Thyroid gland (tissue), 4 donors: ENCODE measurements at regions not wholly inside any gene's neighbourhood (a gene's known extent, or its start where the extent isn't known, plus 50 kb on each side); places are given as distances from the start of the nearest gene placed in this dataset.
"Not testable (repeated sequence)": the region's sequence is repeated elsewhere in the genome, so short reads cannot be mapped to it uniquely, and the experiment has no call there.

ENCODE experiments used
- DNase-seq, 2 donors: peaks; one replicate each; pipeline ENCODE4 v3.0.0-alpha.2; 2019
- H3K27ac ChIP-seq, 3 donors: fragments of 200-600 bp; sonication (generic); 1 replicate in 2 of 3; 2 replicates in 1 of 3; pipeline ENCODE4 v1.5.1; 2016 to 2019; ENCODE audit warnings: mild to moderate bottlenecking in 1 of 3, moderate library complexity in 1 of 3
- H3K27me3 ChIP-seq: fragments of 200-600 bp; sonication (generic); one replicate; pipeline ENCODE4 v1.5.1; 2019
- H3K36me3 ChIP-seq, 2 donors: fragments of 200-600 bp; sonication (generic); one replicate each; pipeline ENCODE4 v1.5.1; 2016 to 2019
- H3K4me1 ChIP-seq, 2 donors: fragments of 200-600 bp; sonication (generic); one replicate each; pipeline ENCODE4 v1.5.1; 2017 to 2019
- H3K4me3 ChIP-seq, 3 donors: fragments of 200-600 bp; sonication (generic); replicated peaks in 1 of 3; 1 replicate in 2 of 3; 2 replicates in 1 of 3; pipeline ENCODE4 v1.5.1; 2016; ENCODE audit warnings: mild to moderate bottlenecking in 1 of 3
- H3K9me3 ChIP-seq: fragments of 200-600 bp; sonication (generic); one replicate; pipeline ENCODE4 v1.5.1; 2017
- POLR2A ChIP-seq, 2 donors: fragments of 450-650 bp; IDR thresholded peaks; one replicate each; pipeline ENCODE4 v1.6.1; 2017; ENCODE audit warnings: antibody characterized with exemption in 2 of 2, mild to moderate bottlenecking in 2 of 2, moderate library complexity in 1 of 2
- WGBS, 2 donors: methylation state at CpG; one replicate each; pipeline ENCODE4 v1.1.5; 2017; 5-methylcytosine and 5-hydroxymethylcytosine counted together
- intact Hi-C: fragments of 100-400 bp; cut with DNase I; formaldehyde crosslinking; loops from one replicate; pipeline ENCODE4 v1.15.1; 2023
- TF ChIP-seq, protein P1 (sequence below), 6 experiments: fragments of 200-600 bp in 3 of 6; fragments of 450-650 bp in 3 of 6; sonication (generic) in 3 of 6; IDR thresholded peaks; one replicate each; pipeline ENCODE4 v1.5.1; 2016 to 2019; ENCODE audit warnings: antibody characterized with exemption in 6 of 6, mild to moderate bottlenecking in 2 of 6, inconsistent platforms in 1 of 6, moderate library complexity in 1 of 6

DNA sequence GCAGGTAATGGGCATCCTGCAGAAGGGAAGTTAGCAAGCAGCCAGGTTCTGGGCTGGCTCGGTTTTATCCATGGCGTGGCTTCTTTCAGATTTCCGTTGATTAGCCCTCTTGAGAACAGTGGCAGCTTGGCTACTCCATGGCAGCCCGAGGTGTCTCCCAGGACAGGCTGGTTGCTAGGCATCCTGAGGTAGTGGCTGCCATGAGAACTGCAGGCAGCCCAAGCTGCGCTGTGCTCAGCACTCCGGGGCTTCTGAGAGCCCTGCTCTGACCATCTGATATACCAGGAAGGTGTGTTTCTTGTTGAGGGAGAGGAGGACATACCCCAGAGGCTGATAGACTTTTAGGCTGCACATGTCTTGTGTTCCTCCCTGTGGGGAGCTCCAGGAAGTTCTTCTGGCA lies 253.4 kb upstream of the CASK start:
- Histone ChIP-seq H3K36me3 (no peaks in the 10 kb centered on the region), H3K27me3 (no peaks in the 10 kb centered on the region), H3K4me1 (no peaks in the 10 kb centered on the region), H3K9me3 (no peaks in the 10 kb centered on the region), H3K4me3 (no peak overlapping the region), H3K27ac (no peak overlapping the region)
- no peak for DNase-seq
- intact Hi-C loops = no loop called here
- no peak for TF ChIP-seq POLR2A (IDR thresholded peaks at IDR 0.05)
- TF ChIP-seq, protein P1, sequence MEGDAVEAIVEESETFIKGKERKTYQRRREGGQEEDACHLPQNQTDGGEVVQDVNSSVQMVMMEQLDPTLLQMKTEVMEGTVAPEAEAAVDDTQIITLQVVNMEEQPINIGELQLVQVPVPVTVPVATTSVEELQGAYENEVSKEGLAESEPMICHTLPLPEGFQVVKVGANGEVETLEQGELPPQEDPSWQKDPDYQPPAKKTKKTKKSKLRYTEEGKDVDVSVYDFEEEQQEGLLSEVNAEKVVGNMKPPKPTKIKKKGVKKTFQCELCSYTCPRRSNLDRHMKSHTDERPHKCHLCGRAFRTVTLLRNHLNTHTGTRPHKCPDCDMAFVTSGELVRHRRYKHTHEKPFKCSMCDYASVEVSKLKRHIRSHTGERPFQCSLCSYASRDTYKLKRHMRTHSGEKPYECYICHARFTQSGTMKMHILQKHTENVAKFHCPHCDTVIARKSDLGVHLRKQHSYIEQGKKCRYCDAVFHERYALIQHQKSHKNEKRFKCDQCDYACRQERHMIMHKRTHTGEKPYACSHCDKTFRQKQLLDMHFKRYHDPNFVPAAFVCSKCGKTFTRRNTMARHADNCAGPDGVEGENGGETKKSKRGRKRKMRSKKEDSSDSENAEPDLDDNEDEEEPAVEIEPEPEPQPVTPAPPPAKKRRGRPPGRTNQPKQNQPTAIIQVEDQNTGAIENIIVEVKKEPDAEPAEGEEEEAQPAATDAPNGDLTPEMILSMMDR (IDR thresholded peaks at IDR 0.05) = no peak
- WGBS, 2 donors = 66% methylated on average over 3 of the region's 6 CpGs; no CpG with 5 or more reads in 1 of the 2 donors

GRCh38 chrX:42175843-42176242 lies 252.5 kb upstream of the CASK start:
- TF ChIP-seq POLR2A (IDR thresholded peaks at IDR 0.05) = no peak
- TF ChIP-seq, protein P1 (IDR thresholded peaks at IDR 0.05) = no peak
- no peaks in the 10 kb centered on the region for H3K9me3 ChIP-seq
- H3K36me3 ChIP-seq = no peaks in the 10 kb centered on the region
- H3K27me3 ChIP-seq = no peaks in the 10 kb centered on the region
- H3K4me3 ChIP-seq = no peak overlapping the region
- no peak overlapping the region for H3K27ac ChIP-seq
- no peak for DNase-seq
- intact Hi-C loops = no loop called here
- 100% methylated on average over 2 of the region's 2 CpGs for whole genome bisulfite sequencing, 2 donors
- no peaks in the 10 kb centered on the region for H3K4me1 ChIP-seq

DNA sequence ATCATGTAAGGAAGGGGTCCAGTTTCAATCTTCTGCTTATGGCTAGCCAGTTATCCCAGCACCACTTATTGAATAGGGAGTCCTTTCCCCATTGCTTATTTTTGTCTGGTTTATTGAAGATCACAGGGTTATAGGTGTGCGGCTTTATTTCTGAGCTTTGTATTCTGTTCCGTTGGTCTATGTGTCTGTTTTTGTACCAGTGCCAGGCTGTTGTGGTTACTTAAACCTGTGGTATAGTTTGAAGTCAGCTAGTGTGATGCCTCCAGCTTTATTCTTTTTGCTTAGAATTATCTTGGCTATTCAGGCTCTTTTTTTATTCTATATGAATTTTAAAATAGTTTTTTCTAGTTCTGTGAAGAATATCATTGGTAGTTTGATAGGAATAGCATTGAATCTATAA lies 234.6 kb upstream of the CASK start:
- 90 to 97% methylated on average over 2 of the region's 2 CpGs for WGBS, 2 donors
- H3K9me3 ChIP-seq, DNase-seq, H3K27ac ChIP-seq, intact Hi-C loops, H3K27me3 ChIP-seq, H3K4me3 ChIP-seq, H3K4me1 ChIP-seq, H3K36me3 ChIP-seq: not testable (repeated sequence)

DNA sequence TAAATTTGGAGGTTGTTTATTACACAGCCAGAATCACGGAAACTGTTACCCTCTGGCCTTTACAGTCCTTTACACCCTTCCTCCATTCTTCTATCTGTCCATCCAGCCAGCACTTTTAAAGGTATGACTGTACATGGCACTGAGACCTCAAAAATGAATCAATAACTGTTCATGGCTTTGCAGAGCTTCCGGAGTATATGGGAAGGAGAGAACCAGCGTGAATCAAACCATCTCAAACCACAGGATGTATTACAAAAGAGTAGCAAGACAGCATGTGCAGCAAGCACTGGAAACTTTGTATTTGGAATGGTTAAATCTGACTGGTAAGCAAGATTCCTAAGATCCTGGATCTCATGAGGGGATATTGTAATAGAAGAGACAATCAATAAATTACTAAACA lies 228.5 kb upstream of the CASK start:
- 93 to 98% methylated on average over 3 of the region's 3 CpGs for WGBS, 2 donors
- H3K36me3 ChIP-seq = no peaks in the 10 kb centered on the region
- H3K27ac ChIP-seq = no peak overlapping the region
- no peak overlapping the region for H3K4me3 ChIP-seq
- no peaks in the 10 kb centered on the region for H3K27me3 ChIP-seq
- H3K4me1 ChIP-seq = no peaks in the 10 kb centered on the region
- DNase-seq = no peak
- TF ChIP-seq, protein P1 (IDR thresholded peaks at IDR 0.05) = no peak
- no peak for TF ChIP-seq POLR2A (IDR thresholded peaks at IDR 0.05)
- H3K9me3 ChIP-seq = no peaks in the 10 kb centered on the region
- intact Hi-C loops = no loop called here

GRCh38 chrX:42149765-42150164 lies 226.4 kb upstream of the CASK start:
- no peaks in the 10 kb centered on the region for H3K4me1 ChIP-seq
- no peaks in the 10 kb centered on the region for H3K9me3 ChIP-seq
- intact Hi-C loops = no loop called here
- no peak overlapping the region for H3K27ac ChIP-seq
- no peaks in the 10 kb centered on the region for H3K36me3 ChIP-seq
- WGBS, 2 donors = 76 to 83% methylated on average over 4 of the region's 4 CpGs
- TF ChIP-seq, protein P1 (IDR thresholded peaks at IDR 0.05) = no peak
- TF ChIP-seq POLR2A (IDR thresholded peaks at IDR 0.05) = no peak
- no peak for DNase-seq
- H3K4me3 ChIP-seq = no peak overlapping the region
- no peaks in the 10 kb centered on the region for H3K27me3 ChIP-seq

GRCh38 chrX:42149281-42149680 lies 225.9 kb upstream of the CASK start:
- no peak for DNase-seq
- H3K36me3 ChIP-seq = no peaks in the 10 kb centered on the region
- no peak overlapping the region for H3K27ac ChIP-seq
- TF ChIP-seq POLR2A (IDR thresholded peaks at IDR 0.05) = no peak
- TF ChIP-seq, protein P1 (IDR thresholded peaks at IDR 0.05) = no peak
- no peak overlapping the region for H3K4me3 ChIP-seq
- intact Hi-C loops = no loop called here
- H3K4me1 ChIP-seq = no peaks in the 10 kb centered on the region
- 87 to 94% methylated on average over 2 of the region's 2 CpGs for WGBS, 2 donors
- no peaks in the 10 kb centered on the region for H3K27me3 ChIP-seq
- no peaks in the 10 kb centered on the region for H3K9me3 ChIP-seq
